Fibroblast of peridontal ligament (primary cell): ENCODE measurements at regions not wholly inside any gene's neighbourhood (a gene's known extent, or its start where the extent isn't known, plus 50 kb on each side); places are given as distances from the start of the nearest gene placed in this dataset.
"Not testable (repeated sequence)": the region's sequence is repeated elsewhere in the genome, so short reads cannot be mapped to it uniquely, and the experiment has no call there.

ENCODE experiments used
- DNase-seq: peaks from one replicate; pipeline ENCODE4 v3.0.0-alpha.2; 2010; ENCODE audit errors: extremely low read depth

DNA sequence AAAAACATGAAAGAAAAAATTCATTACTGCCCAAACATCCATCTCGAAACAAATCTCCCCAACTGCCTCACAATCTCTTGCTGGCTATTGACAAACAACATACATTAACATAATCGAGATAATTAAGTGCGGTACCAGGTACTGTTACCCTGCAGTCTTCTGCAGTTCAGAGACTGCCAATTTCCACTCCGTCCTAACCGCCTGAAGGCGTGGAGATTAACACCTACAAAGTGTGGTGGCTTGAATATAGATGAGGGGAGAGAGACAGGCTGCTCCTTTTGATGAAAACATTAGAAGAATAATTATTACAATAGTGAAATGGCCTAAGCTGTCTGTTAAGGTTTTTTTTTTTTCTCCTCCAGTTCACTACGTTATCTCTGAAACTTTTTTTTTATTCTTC lies 258.9 kb upstream of the SOX4 start:
- DNase-seq, result no peak

DNA sequence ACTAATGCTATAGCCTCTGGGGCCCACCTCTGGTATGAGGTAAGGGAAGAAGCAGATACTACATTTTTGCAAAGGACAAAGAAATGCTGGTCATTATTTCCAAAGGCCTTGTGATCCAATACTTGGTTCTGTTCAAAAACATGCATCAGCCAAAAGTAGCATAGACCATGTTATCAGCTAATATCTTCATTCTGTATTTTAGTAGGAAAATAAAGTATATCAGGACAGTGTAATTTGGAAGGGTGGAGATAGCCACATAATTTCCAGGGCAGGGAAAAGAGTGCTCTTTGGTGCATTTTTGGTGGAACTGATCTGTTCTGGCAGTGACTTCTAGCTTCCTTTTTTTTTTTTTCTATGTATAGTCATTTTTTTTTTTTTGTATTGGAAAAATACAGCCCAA lies 258.0 kb upstream of the SOX4 start:
- DNase-seq, result no peak

DNA sequence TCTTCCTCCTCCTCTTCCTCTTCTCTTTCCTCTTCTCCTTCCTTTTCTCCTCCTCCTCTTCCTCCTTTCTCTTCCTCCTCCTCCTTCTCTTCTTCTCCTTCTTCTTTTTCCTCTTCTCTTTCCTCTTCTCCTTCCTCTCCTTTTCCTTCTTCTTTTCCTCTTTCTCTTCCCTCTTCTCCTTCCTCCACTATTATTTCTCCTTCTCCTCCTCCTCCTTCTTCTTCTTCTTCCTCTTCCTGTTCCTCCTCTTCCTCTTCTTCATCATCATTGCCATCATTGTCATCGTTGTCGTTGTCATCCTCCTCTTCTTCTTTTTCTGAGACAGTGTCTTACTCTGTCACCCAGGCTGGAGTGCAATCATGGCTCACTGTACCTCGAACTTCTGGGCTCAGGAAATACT lies 256.3 kb upstream of the SOX4 start:
- no peak for DNase-seq

DNA sequence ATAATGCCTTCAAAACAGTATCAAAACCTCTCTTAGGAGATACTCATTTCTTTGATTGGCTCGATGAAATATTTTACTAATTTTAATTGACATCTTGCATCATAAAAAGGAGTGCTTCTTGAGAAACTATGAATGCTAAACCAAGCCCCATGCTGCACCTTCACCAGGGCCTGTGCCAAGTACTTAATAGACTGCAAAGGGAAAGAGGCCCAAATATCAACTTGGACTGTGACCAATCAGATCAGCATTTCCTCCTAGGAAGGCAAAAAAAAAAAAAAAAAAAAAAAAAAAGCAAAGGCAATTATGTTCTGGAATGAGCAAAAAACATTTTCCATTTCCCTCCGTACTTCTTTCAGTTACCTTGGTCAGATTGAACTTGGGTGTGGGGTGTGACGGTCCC lies 253.0 kb upstream of the SOX4 start:
- DNase-seq, result no peak

DNA sequence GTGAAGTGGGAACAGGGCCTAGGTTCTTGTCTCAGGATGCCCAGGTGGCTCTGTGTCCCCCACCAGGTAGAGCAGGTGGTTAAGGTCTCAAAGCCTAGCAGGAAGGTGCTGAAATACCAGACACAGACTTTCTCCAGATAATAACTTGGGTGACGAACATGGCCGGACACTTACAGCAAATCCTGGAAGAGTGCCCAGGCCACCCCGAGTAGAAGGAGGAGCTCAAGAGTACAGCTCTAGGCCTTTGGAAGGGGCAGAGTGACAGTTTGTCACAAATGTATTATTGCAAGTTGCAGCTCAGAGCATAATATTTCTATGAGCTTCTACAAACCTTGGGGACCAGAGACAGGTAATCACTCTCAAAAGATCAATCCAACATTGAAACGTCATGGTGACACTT lies 251.6 kb upstream of the SOX4 start:
- DNase-seq, result no peak

DNA sequence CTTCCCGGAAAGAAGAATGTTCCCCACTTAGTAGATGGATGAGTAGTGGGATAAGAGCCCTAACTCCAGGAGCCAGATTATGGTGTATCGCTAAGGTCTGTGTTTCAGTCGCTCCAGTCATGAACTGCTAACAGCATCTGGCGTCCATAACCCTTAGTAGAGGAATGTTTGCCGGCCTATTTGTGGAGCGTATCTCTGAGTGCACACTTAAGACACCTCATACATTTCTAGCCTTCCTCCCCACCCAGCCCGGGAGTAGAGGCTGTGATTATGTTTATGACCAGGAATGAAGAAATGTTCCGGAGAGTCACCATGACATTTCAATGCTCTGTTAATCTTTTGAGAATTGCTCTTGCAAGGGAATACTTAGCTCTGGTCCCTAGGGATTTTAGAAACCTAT lies 251.1 kb upstream of the SOX4 start:
- DNase-seq, result no peak

DNA sequence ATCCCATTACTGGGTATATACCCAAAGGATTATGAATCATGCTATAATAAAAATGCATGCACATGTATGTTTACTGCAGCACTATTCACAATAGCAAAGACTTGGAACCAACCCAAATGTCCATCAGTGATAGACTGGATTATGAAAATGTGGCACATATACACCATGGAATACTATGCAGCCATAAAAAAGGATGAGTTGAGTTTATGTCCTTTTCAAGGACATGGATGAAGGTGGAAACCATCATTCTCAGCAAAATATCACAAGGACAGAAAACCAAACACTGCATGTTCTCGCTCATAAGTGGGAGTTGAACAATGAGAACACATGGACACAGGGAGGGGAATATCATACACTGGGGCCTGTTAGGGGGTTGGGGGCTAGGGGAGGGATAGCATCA lies 247.8 kb upstream of the SOX4 start:
- DNase-seq, result not testable (repeated sequence)

DNA sequence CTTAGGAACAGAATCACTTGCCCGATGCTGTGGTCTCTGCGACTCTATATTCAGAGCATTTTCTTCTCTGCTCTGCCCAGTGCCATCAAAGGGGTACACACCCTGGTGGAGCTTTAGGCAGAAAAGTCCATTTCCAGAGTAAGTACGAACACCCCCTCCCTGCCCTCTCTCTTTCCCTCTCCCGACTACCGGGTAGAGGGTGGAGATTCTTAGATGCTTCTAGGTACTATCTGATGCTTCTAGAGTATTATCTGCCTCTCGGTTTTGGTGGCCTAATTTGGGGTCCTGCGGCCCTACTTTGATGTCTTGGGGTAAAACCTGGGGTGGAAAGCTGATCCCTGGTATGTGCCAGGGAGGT lies 245.4 kb upstream of the SOX4 start:
- no peak for DNase-seq

DNA sequence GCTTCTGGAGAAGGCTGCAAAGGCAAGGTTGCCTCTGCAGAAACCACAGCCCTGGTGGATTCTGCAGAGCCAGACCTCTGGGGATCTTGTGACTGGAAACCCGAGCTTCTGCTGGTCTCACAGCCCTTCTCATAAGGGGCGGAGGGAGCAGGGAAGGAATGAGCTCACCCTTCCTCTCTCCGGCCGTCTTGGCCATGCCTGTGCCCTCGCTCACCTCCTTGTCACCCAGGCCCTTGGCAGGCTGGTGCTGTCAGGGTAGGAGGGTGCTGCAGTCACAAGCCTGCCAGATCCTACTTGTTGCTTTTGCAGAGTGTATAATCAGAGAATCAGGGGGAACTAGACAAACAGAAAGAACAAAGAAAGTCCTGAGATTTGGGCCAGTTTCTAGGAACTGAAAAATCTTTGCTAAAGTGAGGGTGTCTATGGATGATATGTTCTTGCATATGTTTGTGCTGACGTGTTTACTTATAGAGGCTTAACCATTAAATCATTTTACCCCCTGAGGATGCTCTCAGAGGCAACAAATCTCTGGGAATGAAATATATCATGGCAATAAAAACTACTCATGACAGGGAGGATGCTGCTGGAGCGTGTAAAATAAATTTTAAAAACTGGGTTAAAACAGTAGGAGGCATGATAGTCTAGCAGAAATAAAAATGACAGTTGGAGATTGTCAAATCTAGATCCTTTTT lies 244.9 kb upstream of the SOX4 start:
- peak; percentile 62 for DNase-seq

DNA sequence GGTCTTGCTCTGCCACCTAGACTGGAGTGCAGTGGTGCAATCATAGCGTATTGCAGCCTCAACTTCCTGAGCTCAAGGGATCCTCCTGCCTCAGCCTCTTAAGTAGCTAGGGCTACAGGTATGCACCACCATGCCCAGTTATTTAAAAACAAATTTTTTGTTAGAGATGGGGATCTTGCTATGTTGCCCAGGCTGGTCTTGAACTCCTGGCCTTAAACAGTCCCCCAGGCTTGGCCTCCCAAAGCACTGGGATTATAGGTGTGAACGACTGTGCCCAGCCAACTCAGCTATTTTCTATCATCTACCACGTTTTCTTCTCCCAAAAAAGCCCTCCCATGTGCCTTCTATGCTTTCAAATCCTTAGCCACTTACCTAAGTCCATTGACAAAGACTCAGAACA lies 243.7 kb upstream of the SOX4 start:
- no peak for DNase-seq

DNA sequence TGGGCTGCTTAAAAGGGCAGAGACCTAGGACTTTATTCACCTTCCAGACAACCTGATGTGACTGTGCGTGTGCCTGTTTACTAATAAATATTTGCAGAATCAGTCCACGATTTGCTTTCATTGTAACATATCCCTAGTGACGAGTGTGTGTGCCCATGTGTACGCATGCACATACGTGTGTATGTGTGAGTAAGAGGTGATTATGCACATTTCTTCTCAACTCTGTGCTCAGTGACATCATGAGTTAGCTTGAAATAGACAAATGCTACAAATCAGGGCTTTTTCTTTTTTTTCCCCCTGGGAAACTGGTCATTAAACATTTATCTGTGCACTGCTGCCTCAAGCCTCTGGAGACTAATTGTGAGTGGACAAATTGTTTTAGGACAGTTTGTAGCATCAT lies 242.6 kb upstream of the SOX4 start:
- no peak for DNase-seq

DNA sequence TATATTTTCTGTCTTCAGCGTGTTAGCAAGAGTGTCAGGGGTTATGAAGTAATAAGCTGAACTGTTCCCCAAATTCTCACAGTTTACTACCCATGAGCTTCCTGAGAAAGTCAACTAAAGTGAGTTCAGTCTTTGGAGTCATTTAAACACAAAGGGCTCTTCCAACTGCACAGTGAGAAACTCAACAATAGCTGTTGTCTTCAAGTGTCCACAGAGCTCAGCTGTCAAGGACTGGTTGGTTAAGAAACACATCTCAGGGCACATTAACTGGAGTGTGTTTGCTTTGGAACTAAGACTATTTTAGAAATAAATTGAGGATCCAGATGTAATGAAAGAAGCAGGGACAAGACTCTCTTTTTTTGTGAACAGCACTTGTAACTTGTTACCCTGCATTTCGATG lies 241.4 kb upstream of the SOX4 start:
- DNase-seq, result no peak

DNA sequence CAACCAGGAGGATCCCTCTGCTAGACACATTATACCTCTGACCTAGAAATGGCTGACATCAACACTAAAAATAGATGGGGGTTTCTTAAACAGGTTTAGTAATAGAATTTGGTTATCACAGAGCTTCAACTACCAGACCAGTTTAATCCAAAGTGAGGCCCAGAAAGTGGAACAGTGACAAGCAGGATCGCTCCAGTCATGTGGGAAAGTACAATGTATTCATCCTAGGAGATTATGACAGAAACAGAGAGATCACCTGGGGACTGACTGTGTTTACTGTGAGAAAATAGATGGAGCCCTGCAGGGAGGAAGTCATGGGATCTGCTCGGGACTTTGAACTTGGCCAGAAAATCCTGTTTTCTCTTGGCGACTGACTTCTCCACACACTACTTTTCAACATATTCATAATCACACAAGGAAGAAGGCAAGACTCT lies 238.7 kb upstream of the SOX4 start:
- no peak for DNase-seq

DNA sequence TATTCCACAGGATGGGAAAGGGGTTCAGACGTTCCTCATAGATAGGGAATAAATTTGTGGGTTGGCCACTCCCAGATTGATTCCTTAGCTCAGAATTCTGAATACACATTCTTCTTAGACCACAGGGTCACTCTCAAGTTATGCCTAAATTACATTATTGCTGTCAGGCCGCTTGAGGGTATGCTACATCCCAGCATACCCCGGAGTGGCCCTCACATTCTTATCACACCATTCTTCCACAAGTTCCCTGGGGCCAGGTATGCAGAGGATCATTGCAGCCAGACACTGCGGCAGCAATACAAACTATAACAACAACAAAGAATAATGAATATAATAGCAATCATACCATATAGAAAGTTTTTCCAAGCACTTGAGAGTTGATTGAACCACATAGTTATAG lies 237.9 kb upstream of the SOX4 start:
- DNase-seq, result no peak

DNA sequence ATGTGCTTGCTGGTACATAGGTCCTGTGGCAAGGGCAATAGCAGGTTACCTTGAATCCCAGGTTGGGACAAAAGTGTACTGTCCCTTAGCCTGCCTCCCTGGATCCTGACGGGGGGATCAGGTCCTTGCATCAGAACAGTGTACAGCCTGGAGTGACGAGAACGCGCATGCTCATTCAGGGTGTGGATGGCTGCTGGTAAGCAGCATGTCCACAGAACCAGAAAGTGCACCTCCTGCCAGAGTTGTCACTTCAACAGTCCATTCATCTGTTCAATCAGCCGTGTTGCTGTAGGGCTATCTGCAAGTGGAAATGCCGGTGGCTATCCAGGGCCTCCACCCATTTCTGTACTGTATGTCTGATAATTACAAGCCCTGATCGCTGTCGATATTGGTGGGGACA lies 236.3 kb upstream of the SOX4 start:
- no peak for DNase-seq

DNA sequence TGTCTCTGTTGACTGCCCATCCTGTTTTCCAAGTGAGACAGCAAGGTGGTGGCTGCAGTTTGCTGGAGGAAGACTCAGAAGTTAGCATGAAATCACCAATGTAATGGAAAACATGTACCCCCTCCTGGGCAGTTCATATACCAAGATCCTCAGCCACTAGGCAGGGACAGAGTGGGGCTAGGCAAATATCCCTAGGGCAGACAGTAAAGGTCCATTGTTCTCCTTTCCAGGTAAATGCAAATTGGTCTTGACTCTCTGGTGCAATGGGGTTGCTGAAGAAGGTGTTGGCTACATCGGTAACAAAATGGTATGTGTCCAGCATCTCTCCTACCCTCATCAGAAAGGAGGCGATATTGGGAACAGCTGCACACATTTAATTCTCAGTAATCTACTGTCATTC lies 233.6 kb upstream of the SOX4 start:
- no peak for DNase-seq

DNA sequence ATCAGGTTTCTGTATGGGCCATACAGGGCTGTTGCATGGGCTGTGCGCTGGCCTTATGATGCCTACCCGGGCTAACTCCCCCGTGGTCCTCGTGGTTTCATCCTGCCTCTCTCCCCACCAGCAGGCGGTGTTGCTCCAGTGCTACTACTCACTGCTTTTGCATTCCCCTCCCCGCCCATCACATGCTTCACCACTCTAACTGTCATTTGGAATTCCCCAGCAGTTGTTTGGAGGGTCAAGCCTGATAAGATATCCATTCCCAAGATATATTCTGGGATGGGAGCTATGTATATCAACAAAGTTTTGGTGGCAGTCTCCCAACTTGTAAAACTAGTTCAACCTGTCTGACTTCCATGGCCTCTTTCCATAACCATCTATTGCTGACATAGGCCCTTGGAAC lies 233.2 kb upstream of the SOX4 start:
- no peak for DNase-seq

DNA sequence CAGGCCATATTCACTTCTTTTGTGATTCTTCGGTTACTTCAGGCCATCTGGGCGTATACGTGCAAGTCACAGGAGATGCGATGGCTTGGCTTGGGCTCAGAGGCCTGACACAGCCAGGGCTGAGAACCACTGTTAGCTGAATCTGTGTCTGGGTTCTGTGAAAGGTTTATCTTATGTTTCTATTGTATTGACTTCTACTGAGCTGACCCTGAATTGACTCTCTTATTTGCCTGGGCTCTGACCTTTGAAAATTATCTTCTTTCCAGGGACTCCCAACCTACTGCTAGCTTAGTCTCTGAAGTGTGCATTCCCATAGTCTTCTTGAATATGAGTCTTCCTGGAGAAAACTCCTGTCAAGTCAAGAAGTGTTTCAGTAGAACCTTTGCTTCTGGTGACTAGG lies 226.4 kb upstream of the SOX4 start:
- no peak for DNase-seq

DNA sequence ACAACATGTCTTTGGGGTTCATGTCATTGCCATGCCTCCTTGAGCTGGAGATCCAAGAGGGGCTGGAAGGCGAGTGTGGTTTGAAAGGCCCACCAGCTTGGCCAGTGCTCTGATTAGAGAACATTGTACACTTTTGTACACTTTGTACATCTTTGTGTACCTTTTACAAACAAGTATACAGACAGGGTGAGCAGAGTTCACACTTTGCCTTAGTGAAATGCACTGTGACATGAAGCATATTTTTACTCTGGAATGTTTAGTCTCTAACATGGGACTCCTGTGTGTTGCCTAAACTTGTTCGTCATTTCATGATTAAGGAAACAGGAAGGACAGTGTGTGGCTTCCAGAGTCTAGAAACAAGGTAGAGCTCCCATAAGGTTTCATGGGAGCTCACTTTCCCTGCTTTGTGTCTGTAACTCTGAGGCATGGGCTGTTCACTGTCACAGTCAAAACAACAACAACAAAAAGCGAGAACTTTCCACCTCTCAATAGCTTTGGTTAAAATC lies 225.8 kb upstream of the SOX4 start:
- no peak for DNase-seq

DNA sequence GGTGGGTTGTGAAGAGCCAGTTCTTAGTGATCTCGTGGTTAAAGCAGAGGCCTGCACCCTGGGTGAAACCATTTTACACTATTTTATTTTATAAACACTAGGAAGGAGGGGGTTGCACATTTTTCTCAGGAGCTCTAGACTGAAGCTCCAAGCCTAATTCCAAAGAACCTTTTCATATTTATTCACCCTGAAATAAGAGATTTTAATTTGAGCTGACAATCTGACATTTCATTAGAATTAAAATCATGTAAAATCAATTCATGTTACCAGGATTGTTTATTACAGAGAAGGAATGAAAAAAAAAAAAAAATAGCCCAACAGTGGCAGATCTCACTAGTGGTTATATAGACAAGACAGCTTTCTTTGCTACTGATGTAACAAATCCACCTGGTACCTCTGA lies 222.5 kb upstream of the SOX4 start:
- no peak for DNase-seq

DNA sequence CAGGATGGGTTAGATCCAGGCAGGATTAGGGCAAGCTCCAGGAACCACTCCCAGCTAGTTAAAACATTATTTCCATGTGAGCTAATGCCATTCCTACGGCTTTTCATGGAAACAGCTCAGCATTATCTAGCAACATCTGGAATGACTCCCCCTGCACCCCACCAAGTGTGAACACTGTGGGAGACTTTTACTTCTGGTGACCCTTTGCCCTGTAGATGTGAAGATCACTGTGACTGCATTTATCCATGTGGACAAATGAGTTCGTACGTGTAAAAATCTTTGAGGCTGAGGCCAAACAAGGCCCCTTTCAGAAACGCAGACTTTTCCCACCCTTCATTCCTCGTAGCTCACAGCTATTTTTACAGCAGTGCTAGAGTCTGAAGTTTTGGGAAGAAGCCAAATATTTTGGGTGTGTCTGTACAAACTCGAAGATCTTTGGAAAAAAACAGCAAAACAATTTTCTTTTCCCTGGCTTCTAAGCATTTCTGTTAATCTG lies 221.8 kb upstream of the SOX4 start:
- DNase-seq, result peak; percentile 35

DNA sequence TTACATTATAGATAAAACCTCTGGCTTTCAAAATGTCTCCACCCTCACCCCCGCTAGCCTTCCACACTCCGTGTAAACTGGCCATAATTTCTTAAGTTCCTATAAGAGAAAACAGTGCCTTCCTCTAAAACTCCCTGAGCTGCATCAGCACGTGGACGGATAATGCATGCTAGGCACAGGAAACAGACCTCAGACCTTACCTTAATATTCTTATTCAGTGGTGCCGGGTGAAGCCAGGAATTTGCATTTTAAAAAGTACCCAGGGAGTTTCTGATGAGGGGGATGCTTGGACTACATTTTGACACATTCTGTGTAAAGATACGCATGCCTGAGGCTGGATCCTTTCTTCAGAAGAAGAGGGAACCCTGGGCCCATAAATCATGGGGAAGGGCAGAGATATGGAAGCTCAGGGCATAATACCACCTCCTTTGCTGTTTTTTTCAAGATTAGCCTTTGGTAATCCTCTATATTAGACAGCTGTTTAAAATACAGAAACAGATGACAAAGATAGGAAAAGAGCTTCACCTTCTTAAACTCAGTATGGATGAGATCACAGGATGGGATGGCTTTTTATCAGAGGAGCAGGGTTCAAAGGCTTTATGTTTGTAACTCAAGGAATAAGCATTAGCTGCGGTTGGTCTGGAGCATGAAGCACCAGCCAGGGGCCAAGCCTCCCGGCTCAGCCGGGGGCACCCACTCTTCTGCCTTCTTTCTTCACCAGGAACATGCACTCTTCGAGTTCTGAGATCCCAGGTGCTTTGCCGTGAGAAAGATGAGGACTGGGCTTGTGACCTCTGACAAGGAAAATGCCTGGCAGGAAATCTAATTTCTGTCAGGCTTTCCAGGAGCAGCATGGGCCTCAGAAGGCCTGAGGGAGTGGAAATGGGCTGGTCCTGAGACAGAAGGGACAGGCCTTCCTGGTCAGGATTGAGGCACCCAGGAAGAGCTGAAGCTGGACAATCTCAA lies 218.1 kb upstream of the SOX4 start:
- no peak for DNase-seq

DNA sequence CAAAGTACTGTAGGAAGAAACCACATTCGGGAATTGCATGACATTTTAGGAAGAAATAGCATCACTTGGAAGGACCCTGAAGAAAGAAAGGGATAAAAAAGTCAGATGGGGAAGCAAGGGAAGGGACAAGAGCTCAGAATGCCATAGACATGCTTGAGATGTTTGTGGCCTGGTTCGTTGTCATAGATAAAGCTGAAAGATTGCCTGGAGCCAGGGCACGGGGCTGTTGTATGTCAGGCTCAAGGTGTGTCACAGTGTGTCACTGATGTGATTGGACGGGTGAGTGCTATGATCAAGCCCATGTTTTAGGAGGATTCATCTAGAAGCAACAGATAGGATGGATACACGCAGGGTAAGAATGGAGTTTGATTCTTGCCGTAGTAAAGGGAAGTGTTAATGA lies 216.2 kb upstream of the SOX4 start:
- no peak for DNase-seq
